B cell (primary cell): ENCODE measurements at regions not wholly inside any gene's neighbourhood (a gene's known extent, or its start where the extent isn't known, plus 50 kb on each side); places are given as distances from the start of the nearest gene placed in this dataset.
"Not testable (repeated sequence)": the region's sequence is repeated elsewhere in the genome, so short reads cannot be mapped to it uniquely, and the experiment has no call there.

Experiments
- ATAC-seq: fragments of 200-7000 bp; cut with Tn5 transposase; one replicate; pipeline ENCODE4 v1.10.0; 2021; ENCODE audit warnings: low read depth, mild to moderate bottlenecking, moderate number of reproducible peaks, moderate library complexity
- CTCF ChIA-PET: fragments of 350-600 bp; sonication (Branson Sonifier 250); formaldehyde crosslinking; loops from one replicate; lab custom pipeline; 2021; ENCODE audit warnings: antibody characterized with exemption, inconsistent platforms; lab: Charles Lee
- POLR2A ChIA-PET: fragments of 350-600 bp; sonication (Branson Sonifier 250); formaldehyde crosslinking; loops from one replicate; lab custom pipeline; 2021; ENCODE audit warnings: antibody characterized with exemption; lab: Charles Lee
- DNase-seq: peaks from one replicate; pipeline ENCODE4 v3.0.0; 2013
- H2AFZ ChIP-seq: 2 replicates; pipeline ENCODE4 v1.6.1; 2012; ENCODE audit warnings: mild to moderate bottlenecking, low read depth, low read length; ENCODE audit not compliant: insufficient read depth, poor library complexity, severe bottlenecking
- H3K27ac ChIP-seq, 2 donors: 1 replicate in 1 of 2; 2 replicates in 1 of 2; pipeline ENCODE4 v1.5.1; 2012 to 2013; ENCODE audit warnings: low read length in 2 of 2, mild to moderate bottlenecking in 2 of 2, moderate library complexity in 1 of 2
- H3K27me3 ChIP-seq, 4 experiments: fragments of 200-600 bp in 1 of 4; sonication (generic) in 1 of 4; replicated peaks in 1 of 4; 1 replicate in 2 of 4; 2 replicates in 2 of 4; pipeline versions ENCODE4 v1.6.1 to v1.7.0; 2013 to 2016; ENCODE audit warnings: low read length in 3 of 4, mild to moderate bottlenecking in 2 of 4, mixed read lengths in 1 of 4, moderate library complexity in 1 of 4; ENCODE audit not compliant: insufficient read depth in 4 of 4, control insufficient read depth in 3 of 4; ENCODE audit errors: control extremely low read depth in 1 of 4
- H3K36me3 ChIP-seq, 2 experiments: replicated peaks in 1 of 2; 1 replicate in 1 of 2; 2 replicates in 1 of 2; pipeline versions ENCODE4 v1.6.1 to v1.7.1; 2013; ENCODE audit warnings: low read length in 1 of 2; ENCODE audit not compliant: insufficient read depth in 2 of 2, control insufficient read depth in 1 of 2; ENCODE audit errors: control extremely low read depth in 1 of 2, extremely low read depth in 1 of 2
- H3K4me1 ChIP-seq, 2 donors: fragments of 200-600 bp in 1 of 2; sonication (generic) in 1 of 2; 1 replicate in 1 of 2; 2 replicates in 1 of 2; pipeline versions ENCODE4 v1.5.1 to v1.6.1; 2013 to 2017; ENCODE audit warnings: low read length in 2 of 2; ENCODE audit not compliant: control insufficient read depth in 2 of 2, insufficient read depth in 2 of 2
- H3K4me2 ChIP-seq: replicated peaks from 2 replicates; pipeline ENCODE3; 2012; ENCODE audit warnings: mild to moderate bottlenecking, low read depth, low read length; ENCODE audit not compliant: poor library complexity, severe bottlenecking
- H3K4me3 ChIP-seq, 5 experiments: fragments of 200-600 bp in 1 of 5; sonication (generic) in 1 of 5; 1 replicate in 3 of 5; 2 replicates in 2 of 5; pipeline versions ENCODE4 v1.5.1 to v1.7.0; 2011 to 2016; ENCODE audit warnings: low read length in 4 of 5, mild to moderate bottlenecking in 4 of 5, low read depth in 2 of 5, control low read depth in 1 of 5, moderate library complexity in 1 of 5; ENCODE audit not compliant: insufficient read depth in 1 of 5; ENCODE audit errors: control extremely low read depth in 1 of 5, extremely low read depth in 1 of 5
- H3K79me2 ChIP-seq: fragments of 200-600 bp; sonication (generic); one replicate; pipeline ENCODE4 v1.6.0; 2016; ENCODE audit warnings: low read length; ENCODE audit not compliant: control insufficient read depth, insufficient read depth
- H3K9ac ChIP-seq: fragments of 200-600 bp; sonication (generic); 2 replicates; pipeline ENCODE4 v1.6.1; 2017; ENCODE audit warnings: mild to moderate bottlenecking, low read length, moderate library complexity
- H3K9me3 ChIP-seq, 3 donors: one replicate each; pipeline versions ENCODE4 v1.6.1 to v1.7.1; 2013; ENCODE audit warnings: low read length in 2 of 3; ENCODE audit not compliant: control insufficient read depth in 2 of 3, insufficient read depth in 1 of 3; ENCODE audit errors: control extremely low read depth in 1 of 3
- H4K20me1 ChIP-seq: 2 replicates; pipeline ENCODE4 v1.6.0; 2012; ENCODE audit warnings: mild to moderate bottlenecking, low read length; ENCODE audit not compliant: insufficient read depth, control insufficient read depth, poor library complexity, severe bottlenecking
- H3K27ac Mint-ChIP-seq: one replicate; pipeline ENCODE4 v1.8.0; 2021; ENCODE audit warnings: mixed read lengths
- H3K27me3 Mint-ChIP-seq: one replicate; pipeline ENCODE4 v1.8.0; 2021; ENCODE audit warnings: mixed read lengths
- H3K4me1 Mint-ChIP-seq: one replicate; pipeline ENCODE4 v1.8.0; 2021; ENCODE audit warnings: mixed read lengths
- H3K4me3 Mint-ChIP-seq: one replicate; pipeline ENCODE4 v1.8.0; 2021; ENCODE audit warnings: mixed read lengths
- H3K9me3 Mint-ChIP-seq: one replicate; pipeline ENCODE4 v1.8.0; 2022; ENCODE audit warnings: mixed read lengths; ENCODE audit not compliant: insufficient read depth
- EZH2 ChIP-seq: IDR thresholded peaks from 2 replicates; pipeline ENCODE4 v1.6.1; 2012; ENCODE audit warnings: borderline replicate concordance, low read depth, mild to moderate bottlenecking, moderate library complexity, low read length; ENCODE audit not compliant: insufficient read depth, poor library complexity, severe bottlenecking
- WGBS: methylation state at CpG from one replicate; pipeline ENCODE4 v1.1.5; 2013; ENCODE audit warnings: missing lambda C conversion rate; ENCODE audit not compliant: insufficient coverage; 5-methylcytosine and 5-hydroxymethylcytosine counted together
- intact Hi-C: fragments of 100-400 bp; cut with micrococcal nuclease; formaldehyde crosslinking; loops from one replicate; pipeline ENCODE4 v1.10.0; 2022
- TF ChIP-seq, protein P1 (sequence below): fragments of 200-600 bp; IDR thresholded peaks from one replicate; pipeline ENCODE4 v1.8.0; 2022; ENCODE audit warnings: antibody characterized with exemption, mild to moderate bottlenecking

DNA sequence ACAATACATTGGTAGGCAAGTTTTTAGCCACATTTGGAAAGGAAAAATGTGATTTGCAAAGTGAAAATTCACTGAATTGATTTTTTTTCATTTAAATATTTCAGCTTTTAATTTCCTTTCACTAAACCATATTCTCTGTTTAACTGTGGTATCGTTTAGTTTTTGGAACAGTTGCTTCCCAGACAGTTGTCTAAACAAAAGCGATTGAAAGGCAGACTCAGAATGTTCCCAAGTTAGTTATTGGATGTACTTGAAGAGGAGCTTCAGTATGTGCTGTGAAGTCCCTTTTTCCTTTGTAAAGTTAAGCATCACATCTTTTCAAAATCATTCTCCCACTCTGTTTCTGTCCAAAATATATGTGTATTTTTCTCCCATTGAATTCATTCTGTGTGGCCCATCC lies 623.4 kb upstream of the LUZP2 start:
- Mint-ChIP-seq H3K27ac (no peak overlapping the region), H3K27me3 (no peaks in the 10 kb centered on the region), H3K4me3 (no peak overlapping the region), H3K4me1 (no peaks in the 10 kb centered on the region), H3K9me3 (no peaks in the 10 kb centered on the region)
- ATAC-seq (no peak), DNase-seq (no peak)
- H3K79me2 ChIP-seq: no peaks in the 10 kb centered on the region
- no peaks in the 10 kb centered on the region for H3K27me3 ChIP-seq
- H2AFZ ChIP-seq: no peak overlapping the region
- ChIA-PET CTCF (no interaction called here), POLR2A (no interaction called here)
- no peak overlapping the region for H3K9ac ChIP-seq
- intact Hi-C loops: no loop called here
- WGBS: no CpG with 5 or more reads among the region's 2 CpGs
- no peak for TF ChIP-seq EZH2
- TF ChIP-seq, protein P1, sequence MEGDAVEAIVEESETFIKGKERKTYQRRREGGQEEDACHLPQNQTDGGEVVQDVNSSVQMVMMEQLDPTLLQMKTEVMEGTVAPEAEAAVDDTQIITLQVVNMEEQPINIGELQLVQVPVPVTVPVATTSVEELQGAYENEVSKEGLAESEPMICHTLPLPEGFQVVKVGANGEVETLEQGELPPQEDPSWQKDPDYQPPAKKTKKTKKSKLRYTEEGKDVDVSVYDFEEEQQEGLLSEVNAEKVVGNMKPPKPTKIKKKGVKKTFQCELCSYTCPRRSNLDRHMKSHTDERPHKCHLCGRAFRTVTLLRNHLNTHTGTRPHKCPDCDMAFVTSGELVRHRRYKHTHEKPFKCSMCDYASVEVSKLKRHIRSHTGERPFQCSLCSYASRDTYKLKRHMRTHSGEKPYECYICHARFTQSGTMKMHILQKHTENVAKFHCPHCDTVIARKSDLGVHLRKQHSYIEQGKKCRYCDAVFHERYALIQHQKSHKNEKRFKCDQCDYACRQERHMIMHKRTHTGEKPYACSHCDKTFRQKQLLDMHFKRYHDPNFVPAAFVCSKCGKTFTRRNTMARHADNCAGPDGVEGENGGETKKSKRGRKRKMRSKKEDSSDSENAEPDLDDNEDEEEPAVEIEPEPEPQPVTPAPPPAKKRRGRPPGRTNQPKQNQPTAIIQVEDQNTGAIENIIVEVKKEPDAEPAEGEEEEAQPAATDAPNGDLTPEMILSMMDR: no peak
- no peak overlapping the region for H3K27ac ChIP-seq
- peaks cover 0 to 4% (median 0%) of the 10 kb centered on the region in 3 donors for H3K9me3 ChIP-seq
- H4K20me1 ChIP-seq: no peaks in the 10 kb centered on the region
- no peaks in the 10 kb centered on the region for H3K4me1 ChIP-seq
- H3K4me3 ChIP-seq: no peak overlapping the region
- no peaks in the 10 kb centered on the region for H3K36me3 ChIP-seq
- H3K4me2 ChIP-seq: no peak overlapping the region

DNA sequence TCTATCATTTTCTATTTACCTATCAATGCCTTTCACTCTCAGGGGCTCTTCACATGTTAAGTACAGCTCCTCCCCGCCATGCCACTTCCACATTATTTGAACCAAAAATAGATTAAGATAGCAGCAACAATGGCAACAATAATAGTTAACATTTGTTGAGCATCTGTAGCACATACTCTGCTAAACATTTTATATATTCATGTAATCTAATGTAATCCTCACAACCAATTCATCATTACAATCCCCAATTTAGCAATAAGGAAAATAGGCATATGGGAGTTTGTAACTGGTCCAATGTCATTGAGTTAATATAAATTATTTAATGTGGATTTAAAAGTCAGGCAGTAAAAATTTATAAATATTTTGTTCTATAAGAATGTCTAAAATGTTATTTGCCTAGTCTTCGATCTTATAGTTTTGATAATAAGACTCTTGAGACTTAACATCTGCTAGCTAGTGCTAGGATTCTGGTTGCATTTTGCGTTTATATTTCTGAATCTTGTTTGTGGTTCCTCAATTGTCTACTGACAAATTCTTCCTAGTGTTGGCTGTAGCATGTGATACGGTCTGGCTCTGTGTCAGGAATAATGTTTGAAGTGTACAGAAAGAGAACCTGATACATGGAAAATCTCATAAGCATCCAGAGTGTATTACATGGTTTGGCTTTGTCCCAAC lies 621.5 kb upstream of the LUZP2 start:
- 100% methylated on average over 1 of the region's 4 CpGs for WGBS
- Histone ChIP-seq H3K4me2 (no peak overlapping the region), H3K9me3 (peaks cover 0 to 4% (median 0%) of the 10 kb centered on the region in 3 donors), H3K4me3 (no peak overlapping the region), H3K4me1 (no peaks in the 10 kb centered on the region), H3K27ac (no peak overlapping the region), H3K79me2 (no peaks in the 10 kb centered on the region), H3K9ac (no peak overlapping the region), H2AFZ (no peak overlapping the region), H3K36me3 (no peaks in the 10 kb centered on the region), H3K27me3 (no peaks in the 10 kb centered on the region), H4K20me1 (no peaks in the 10 kb centered on the region)
- H3K4me1 Mint-ChIP-seq: no peaks in the 10 kb centered on the region
- no peaks in the 10 kb centered on the region for H3K9me3 Mint-ChIP-seq
- H3K27me3 Mint-ChIP-seq: no peaks in the 10 kb centered on the region
- DNase-seq (no peak), ATAC-seq (no peak)
- no peak overlapping the region for H3K4me3 Mint-ChIP-seq
- TF ChIP-seq EZH2: no peak
- TF ChIP-seq, protein P1: no peak
- POLR2A ChIA-PET: no interaction called here
- CTCF ChIA-PET: no interaction called here
- intact Hi-C loops: no loop called here
- H3K27ac Mint-ChIP-seq: no peak overlapping the region

GRCh38 chr11:23883426-23884048 lies 613.3 kb upstream of the LUZP2 start:
- H2AFZ ChIP-seq, H3K27ac ChIP-seq, DNase-seq, H3K36me3 ChIP-seq, H3K4me3 Mint-ChIP-seq, intact Hi-C loops, H4K20me1 ChIP-seq, ATAC-seq, H3K4me1 ChIP-seq, H3K4me2 ChIP-seq, H3K4me3 ChIP-seq, H3K9me3 ChIP-seq, H3K9me3 Mint-ChIP-seq, POLR2A ChIA-PET, H3K27me3 Mint-ChIP-seq, H3K9ac ChIP-seq, CTCF ChIA-PET, H3K27me3 ChIP-seq, H3K79me2 ChIP-seq, H3K27ac Mint-ChIP-seq, H3K4me1 Mint-ChIP-seq: not testable (repeated sequence)
- WGBS: 92% methylated on average over 21 of the region's 26 CpGs
